PC-9 (cell line): ENCODE measurements at regions not wholly inside any gene's neighbourhood (a gene's known extent, or its start where the extent isn't known, plus 50 kb on each side); places are given as distances from the start of the nearest gene placed in this dataset.

ENCODE experiments used
- BruUV-seq: library from RNA; stranded (reverse); fragments of 400-500 nt; replicated peaks from 2 replicates; lab custom pipeline; 2021; lab: Mats Ljungman, UMichigan
- CTCF ChIA-PET: fragments of 300-600 bp; sonication (Branson Sonifier 250); formaldehyde crosslinking; loops from one replicate; lab custom pipeline; 2022; ENCODE audit warnings: antibody characterized with exemption; lab: Charles Lee
- POLR2A ChIA-PET: fragments of 300-600 bp; sonication (Branson Sonifier 250); formaldehyde crosslinking; loops from one replicate; lab custom pipeline; 2022; ENCODE audit warnings: antibody characterized with exemption; ENCODE audit not compliant: unreplicated experiment; lab: Charles Lee
- DNase-seq, 2 experiments: peaks; one replicate each; pipeline versions ENCODE4 v3.0.0 to v3.0.0-alpha.2; 2015 to 2022; ENCODE audit warnings: mixed read lengths in 1 of 2
- H2AFZ ChIP-seq: fragments of 200-600 bp; sonication (generic); 2 replicates; pipeline ENCODE4 v1.8.1; 2017; ENCODE audit warnings: antibody characterized with exemption
- H3F3A ChIP-seq: fragments of 200-600 bp; sonication (generic); 2 replicates; pipeline ENCODE4 v1.8.1; 2017; ENCODE audit warnings: antibody characterized with exemption, mild to moderate bottlenecking, low read depth; ENCODE audit not compliant: insufficient read depth
- H3K27ac ChIP-seq: fragments of 200-600 bp; sonication (generic); 2 replicates; pipeline ENCODE4 v1.6.1; 2016; ENCODE audit warnings: mixed run types
- H3K27me3 ChIP-seq: fragments of 200-600 bp; sonication (generic); 2 replicates; pipeline ENCODE4 v1.6.1; 2016; ENCODE audit warnings: low read depth, mixed run types; ENCODE audit not compliant: insufficient read depth
- H3K36me3 ChIP-seq: fragments of 200-600 bp; sonication (generic); 2 replicates; pipeline ENCODE4 v1.6.1; 2016; ENCODE audit warnings: low read depth, mixed run types
- H3K4me1 ChIP-seq: fragments of 200-600 bp; sonication (generic); replicated peaks from 2 replicates; pipeline ENCODE4 v1.6.1; 2016; ENCODE audit warnings: mixed run types; ENCODE audit not compliant: insufficient read depth
- H3K4me2 ChIP-seq: fragments of 200-600 bp; sonication (generic); 2 replicates; pipeline ENCODE4 v1.6.1; 2017; ENCODE audit warnings: mixed run types
- H3K4me3 ChIP-seq: fragments of 200-600 bp; sonication (generic); 2 replicates; pipeline ENCODE4 v1.6.1; 2016; ENCODE audit warnings: mixed run types
- H3K79me2 ChIP-seq: fragments of 200-600 bp; sonication (generic); 2 replicates; pipeline ENCODE4 v1.6.1; 2017; ENCODE audit warnings: low read depth, mixed run types
- H3K9me2 ChIP-seq: fragments of 200-600 bp; sonication (generic); 2 replicates; pipeline ENCODE4 v1.8.1; 2017; ENCODE audit warnings: mild to moderate bottlenecking; ENCODE audit not compliant: insufficient read depth
- H3K9me3 ChIP-seq: fragments of 200-600 bp; sonication (generic); 2 replicates; pipeline ENCODE4 v1.8.1; 2016; ENCODE audit warnings: low read depth; ENCODE audit not compliant: insufficient read depth
- H4K20me1 ChIP-seq: fragments of 200-600 bp; sonication (generic); 2 replicates; pipeline ENCODE4 v1.8.1; 2017; ENCODE audit not compliant: insufficient read depth
- CTCF ChIP-seq: fragments of 200-600 bp; sonication (generic); conservative IDR thresholded peaks from 2 replicates; pipeline ENCODE4 v1.6.1; 2017; ENCODE audit warnings: mixed run types, antibody characterized with exemption, mild to moderate bottlenecking, moderate library complexity
- EZH2 ChIP-seq: fragments of 200-600 bp; sonication (generic); IDR thresholded peaks from 2 replicates; pipeline ENCODE4 v1.8.0; 2017; ENCODE audit warnings: antibody characterized with exemption, low read depth
- intact Hi-C: fragments of 100-400 bp; cut with micrococcal nuclease; formaldehyde crosslinking; loops from one replicate; pipeline ENCODE4 v1.10.0; 2022; ENCODE audit not compliant: unreplicated experiment

GRCh38 chr11:130731401-130731800 is 184.9 kb downstream of the SNX19 start:
- no peak for TF ChIP-seq CTCF
- TF ChIP-seq EZH2: no peak
- Histone ChIP-seq H3K4me1 (no peaks in the 10 kb centered on the region), H3K9me3 (no peaks in the 10 kb centered on the region; the same call in 1 of the 2 replicates), H3K4me3 (no peak overlapping the region), H2AFZ (no peak overlapping the region), H4K20me1 (no peaks in the 10 kb centered on the region), H3K4me2 (no peak overlapping the region), H3K79me2 (no peaks in the 10 kb centered on the region), H3K9me2 (no peaks in the 10 kb centered on the region; the same call in 1 of the 2 replicates), H3F3A (no peaks in the 10 kb centered on the region), H3K36me3 (no peaks in the 10 kb centered on the region), H3K27me3 (no peaks in the 10 kb centered on the region), H3K27ac (no peak overlapping the region)
- ChIA-PET POLR2A (no interaction called here), CTCF (no interaction called here)
- intact Hi-C loops: no loop called here
- no TSS peak for BruUV-seq
- DNase-seq: no peak

- no TSS peak for BruUV-seq
These were observed 183.8 kb downstream of the SNX19 start for GRCh38 chr11:130732476-130732875.

GRCh38 chr11:130737041-130737830 is 179.0 kb downstream of the SNX19 start:
- CTCF ChIA-PET: no interaction called here
- POLR2A ChIA-PET: no interaction called here
- no peak overlapping the region for H3K4me3 ChIP-seq
- no TSS peak for BruUV-seq
- H3K9me3 ChIP-seq: peaks cover 19% of the 10 kb centered on the region
- H3K27ac ChIP-seq: no peak overlapping the region
- peak in 1 of 2 experiments; percentile 21 for DNase-seq
- H2AFZ ChIP-seq: no peak overlapping the region
- H3K36me3 ChIP-seq: no peaks in the 10 kb centered on the region
- no peak for TF ChIP-seq CTCF
- no peak for TF ChIP-seq EZH2
- H3K79me2 ChIP-seq: no peaks in the 10 kb centered on the region
- H3F3A ChIP-seq: no peaks in the 10 kb centered on the region
- intact Hi-C loops: no loop called here
- H3K4me1 ChIP-seq: no peaks in the 10 kb centered on the region
- H3K27me3 ChIP-seq: no peaks in the 10 kb centered on the region
- no peak overlapping the region for H3K4me2 ChIP-seq
- H3K9me2 ChIP-seq: no peaks in the 10 kb centered on the region; the same call in 1 of the 2 replicates
- no peaks in the 10 kb centered on the region for H4K20me1 ChIP-seq

More at GRCh38 chr11:130732476-130732875, 183.8 kb downstream of the SNX19 start:
- Histone ChIP-seq H3F3A (no peaks in the 10 kb centered on the region), H3K27me3 (no peaks in the 10 kb centered on the region), H3K4me2 (no peak overlapping the region), H4K20me1 (no peaks in the 10 kb centered on the region), H3K9me2 (no peaks in the 10 kb centered on the region; the same call in 1 of the 2 replicates), H3K27ac (no peak overlapping the region), H3K4me1 (no peaks in the 10 kb centered on the region), H3K4me3 (no peak overlapping the region), H2AFZ (no peak overlapping the region), H3K36me3 (no peaks in the 10 kb centered on the region), H3K79me2 (no peaks in the 10 kb centered on the region), H3K9me3 (no peaks in the 10 kb centered on the region; the same call in 1 of the 2 replicates)
- no peak for TF ChIP-seq EZH2
- TF ChIP-seq CTCF: no peak
- ChIA-PET POLR2A (no interaction called here), CTCF (no interaction called here)
- DNase-seq: peak in 1 of 2 experiments; percentile 24
- intact Hi-C loops: no loop called here
